GM18951 (cell line): ENCODE measurements at regions not wholly inside any gene's neighbourhood (a gene's known extent, or its start where the extent isn't known, plus 50 kb on each side); places are given as distances from the start of the nearest gene placed in this dataset.

ENCODE experiments used
- POLR2A ChIP-seq: IDR thresholded peaks from 4 replicates; pipeline ENCODE4 v1.6.1; 2011; ENCODE audit warnings: mild to moderate bottlenecking; ENCODE audit not compliant: insufficient read length, insufficient read depth; ENCODE audit errors: extremely low read depth
- in situ Hi-C: fragments of 300-500 bp; cut with MboI; formaldehyde crosslinking; loops from one replicate; pipeline ENCODE4 v1.12.0; 2022; ENCODE audit warnings: low sequenced_read_pairs, mixed read lengths, inconsistent platforms; ENCODE audit not compliant: unreplicated experiment

DNA sequence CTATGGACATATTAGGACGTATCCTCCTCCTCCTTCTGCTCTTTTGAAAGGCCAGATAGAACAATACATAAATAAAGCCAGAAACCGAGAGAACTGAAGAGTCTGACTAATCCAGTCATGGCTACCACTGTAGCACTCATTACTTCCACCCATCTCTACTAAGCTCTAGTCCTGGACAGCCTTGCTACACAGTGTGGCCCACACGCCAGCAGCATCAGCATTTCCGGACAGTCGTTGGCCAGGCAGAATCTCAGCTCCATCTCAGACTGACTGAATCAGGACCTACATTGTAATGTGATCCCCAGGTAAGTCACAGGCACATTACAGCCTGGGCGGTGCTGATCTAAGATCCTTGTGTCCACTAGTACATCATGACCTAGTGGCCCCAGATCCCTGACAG is 182.9 kb downstream of the DRD1 start:
- in situ Hi-C loops = no loop called here
- no peak for TF ChIP-seq POLR2A

DNA sequence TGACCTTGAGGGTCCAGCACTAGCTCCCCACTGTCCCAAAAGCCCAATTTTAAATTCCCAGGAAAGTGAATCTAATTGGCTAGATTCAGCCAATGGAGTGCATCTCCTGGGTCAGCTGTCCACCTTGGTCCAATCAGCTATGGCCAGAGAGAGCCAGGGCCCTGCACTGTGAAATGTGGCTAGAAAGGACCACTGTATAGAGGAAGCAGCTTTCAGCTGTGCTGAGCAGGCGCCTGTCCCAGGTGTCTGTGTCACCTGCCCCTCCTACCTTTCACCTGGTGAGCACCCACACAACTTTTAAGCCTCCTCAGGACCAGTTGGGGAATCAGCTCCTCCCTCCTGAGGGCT is 186.2 kb downstream of the DRD1 start:
- in situ Hi-C loops = no loop called here
- TF ChIP-seq POLR2A = no peak

DNA sequence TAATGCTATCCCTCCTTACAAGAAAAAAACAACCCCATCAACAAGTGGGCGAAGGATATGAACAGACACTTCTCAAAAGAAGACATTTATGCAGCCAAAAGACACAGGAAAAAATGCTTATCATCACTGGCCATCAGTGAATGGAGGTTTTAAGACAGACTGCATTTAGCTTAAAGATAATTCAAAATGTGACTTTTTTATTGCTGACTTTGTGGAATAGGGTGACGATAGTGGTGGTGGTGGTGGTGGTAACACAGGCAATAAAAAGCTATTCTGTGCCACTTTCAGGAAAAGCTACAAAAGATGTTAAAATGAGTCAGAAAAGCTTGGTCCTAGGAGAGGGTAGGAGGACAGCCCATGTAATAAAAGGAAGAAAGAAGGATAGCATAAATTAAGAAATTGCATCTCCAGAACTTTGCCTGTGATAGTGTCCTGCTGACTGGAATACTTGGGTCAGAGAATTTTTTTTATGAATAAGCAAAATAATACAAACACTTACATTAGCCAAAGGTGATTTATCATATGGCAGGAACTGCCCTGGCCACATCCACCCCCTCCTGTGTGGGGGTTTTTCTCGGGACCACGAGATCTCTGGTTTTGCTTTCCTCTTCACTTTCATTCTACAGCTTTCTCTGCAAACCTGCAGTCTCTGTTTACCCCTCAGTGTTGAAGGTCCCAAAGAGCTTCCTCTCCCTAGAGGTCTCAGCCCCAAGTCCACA is 186.7 kb downstream of the DRD1 start:
- in situ Hi-C loops = no loop called here
- no peak for TF ChIP-seq POLR2A

DNA sequence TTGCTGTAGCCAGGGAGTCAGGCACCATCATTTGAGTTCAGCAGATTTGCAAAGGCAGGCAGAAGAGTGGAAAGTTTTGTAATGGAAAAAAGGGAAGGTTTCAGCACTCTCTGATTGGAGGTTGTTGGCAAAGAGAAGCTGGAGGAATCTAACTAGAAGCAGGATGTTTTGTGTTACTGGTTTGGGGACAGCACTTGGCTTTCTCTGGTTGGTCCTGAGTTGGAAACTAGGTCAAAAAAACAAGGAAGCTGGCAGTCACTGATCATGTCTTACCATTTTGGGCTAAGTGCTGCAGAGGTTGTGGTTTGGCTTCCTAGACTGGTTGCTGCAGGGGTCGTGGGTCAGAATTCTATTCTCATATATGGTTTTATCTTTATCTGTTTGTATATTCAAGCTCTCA is 189.8 kb downstream of the DRD1 start:
- in situ Hi-C loops = no loop called here
- TF ChIP-seq POLR2A = no peak

DNA sequence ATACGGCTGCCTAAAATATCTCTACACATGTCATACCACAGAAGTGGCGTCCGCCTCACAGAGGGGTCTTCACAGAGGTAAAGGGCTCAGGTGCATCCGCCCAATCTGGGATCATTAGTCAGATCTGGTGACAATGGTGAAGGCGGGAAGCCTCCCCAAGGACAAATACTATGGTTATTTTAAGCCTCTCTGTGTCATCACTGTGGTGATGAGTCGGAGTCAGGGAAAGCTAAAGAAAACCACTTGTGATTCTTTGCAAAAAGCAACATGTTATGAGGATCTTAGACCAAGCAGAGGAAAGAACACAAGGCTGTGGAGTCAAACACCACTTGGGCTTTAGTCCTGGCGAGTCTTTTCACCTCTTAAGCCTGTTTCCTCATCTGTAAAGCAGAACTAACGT is 190.4 kb downstream of the DRD1 start:
- no peak for TF ChIP-seq POLR2A
- in situ Hi-C loops = no loop called here

DNA sequence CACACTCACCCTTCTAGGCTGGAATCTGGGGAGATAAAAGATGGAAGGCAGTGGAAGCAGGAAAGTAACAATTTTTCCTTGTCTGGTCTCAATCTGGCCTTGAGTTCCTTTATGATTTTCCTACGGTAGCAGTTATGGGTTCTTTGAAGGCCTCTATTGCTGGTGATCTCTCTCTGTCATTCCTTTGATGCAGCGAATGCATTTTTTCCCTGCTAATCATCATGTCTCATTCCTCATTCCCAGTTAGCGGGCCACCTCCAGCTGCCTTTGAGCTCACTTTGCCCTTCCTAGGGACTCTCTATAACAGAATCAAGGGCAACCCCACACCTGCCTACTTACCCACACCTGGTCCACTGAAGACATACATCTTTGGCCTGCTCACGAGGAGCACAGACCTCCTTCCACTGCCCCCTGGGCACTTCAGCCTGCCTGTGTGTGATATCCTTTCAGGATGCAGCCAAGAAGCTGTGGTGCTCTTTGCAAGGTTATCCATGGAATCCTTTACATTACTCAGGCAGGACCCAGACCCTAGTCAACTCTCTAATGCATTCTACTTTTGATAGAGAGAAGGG is 191.7 kb downstream of the DRD1 start:
- TF ChIP-seq POLR2A = no peak
- in situ Hi-C loops = no loop called here

DNA sequence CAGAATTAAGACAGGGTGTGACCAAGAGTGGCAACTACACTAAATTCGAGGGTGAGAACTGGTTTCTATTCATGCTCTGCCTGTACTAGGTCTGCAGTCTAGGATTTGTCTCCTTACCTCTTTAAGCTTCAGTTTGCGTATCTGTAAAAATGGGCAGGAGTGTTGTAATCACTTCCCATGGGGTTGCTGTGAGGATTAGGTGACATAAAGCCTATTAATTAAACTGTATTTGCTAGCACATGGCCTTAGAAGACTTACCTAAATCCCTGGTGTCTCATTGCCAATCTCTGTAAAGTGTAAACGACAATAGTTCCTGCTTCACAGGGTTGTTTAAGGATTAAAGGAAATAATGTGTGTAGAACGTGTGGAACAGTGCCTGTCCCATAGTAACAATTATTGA is 193.6 kb downstream of the DRD1 start:
- TF ChIP-seq POLR2A = no peak
- in situ Hi-C loops = no loop called here

DNA sequence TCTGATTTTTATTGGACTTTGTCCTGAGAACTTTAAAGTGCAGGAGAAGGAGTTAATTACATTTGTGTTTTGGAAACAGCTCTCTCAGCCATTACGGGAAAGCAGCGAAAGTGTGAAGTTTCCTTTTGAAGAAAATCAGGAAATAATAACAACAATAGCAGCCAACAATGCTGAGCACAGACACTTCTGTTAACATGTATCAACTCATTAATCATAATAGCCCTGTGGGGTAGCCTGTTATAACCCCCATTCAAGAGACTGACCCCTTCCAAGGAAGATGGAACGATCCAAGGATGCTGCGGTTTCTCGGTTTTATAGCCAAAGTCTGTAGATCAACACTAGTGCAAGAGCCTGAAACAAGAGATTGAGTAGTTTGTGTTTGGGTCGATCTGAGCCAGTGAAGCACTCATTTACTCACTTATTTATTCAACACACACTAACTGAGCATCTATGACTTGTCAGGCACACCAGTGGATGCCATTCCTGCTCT is 195.5 kb downstream of the DRD1 start:
- in situ Hi-C loops = no loop called here
- no peak for TF ChIP-seq POLR2A

DNA sequence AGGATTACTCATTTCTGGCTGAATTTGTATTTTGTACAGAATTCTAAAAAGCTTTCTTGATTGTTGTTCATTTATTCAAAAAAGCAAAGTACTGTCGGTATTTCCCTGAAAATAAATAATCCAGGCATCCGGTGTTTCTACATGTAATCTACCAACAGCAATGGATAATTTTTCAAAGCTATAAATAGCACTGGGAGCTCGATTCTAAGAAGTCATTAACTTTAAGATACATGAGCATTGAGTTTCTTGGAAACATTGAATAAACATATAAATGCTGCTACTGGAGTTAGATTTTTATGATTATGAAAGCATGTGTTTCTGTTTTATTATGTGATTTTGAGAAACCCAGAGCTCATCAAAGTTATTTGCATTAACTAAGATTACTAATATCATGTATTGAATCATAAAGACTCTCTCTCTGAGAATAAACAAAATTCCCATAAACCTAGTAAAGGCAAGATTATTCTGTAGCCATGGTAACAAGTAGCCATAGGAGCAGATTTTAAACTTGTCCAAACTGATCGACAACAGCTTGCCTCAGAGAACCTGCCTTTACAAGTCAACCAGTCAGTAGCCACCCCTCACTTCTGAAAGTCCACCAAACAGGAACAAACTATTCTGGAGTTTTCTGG is 197.0 kb downstream of the DRD1 start:
- no peak for TF ChIP-seq POLR2A
- in situ Hi-C loops = no loop called here

DNA sequence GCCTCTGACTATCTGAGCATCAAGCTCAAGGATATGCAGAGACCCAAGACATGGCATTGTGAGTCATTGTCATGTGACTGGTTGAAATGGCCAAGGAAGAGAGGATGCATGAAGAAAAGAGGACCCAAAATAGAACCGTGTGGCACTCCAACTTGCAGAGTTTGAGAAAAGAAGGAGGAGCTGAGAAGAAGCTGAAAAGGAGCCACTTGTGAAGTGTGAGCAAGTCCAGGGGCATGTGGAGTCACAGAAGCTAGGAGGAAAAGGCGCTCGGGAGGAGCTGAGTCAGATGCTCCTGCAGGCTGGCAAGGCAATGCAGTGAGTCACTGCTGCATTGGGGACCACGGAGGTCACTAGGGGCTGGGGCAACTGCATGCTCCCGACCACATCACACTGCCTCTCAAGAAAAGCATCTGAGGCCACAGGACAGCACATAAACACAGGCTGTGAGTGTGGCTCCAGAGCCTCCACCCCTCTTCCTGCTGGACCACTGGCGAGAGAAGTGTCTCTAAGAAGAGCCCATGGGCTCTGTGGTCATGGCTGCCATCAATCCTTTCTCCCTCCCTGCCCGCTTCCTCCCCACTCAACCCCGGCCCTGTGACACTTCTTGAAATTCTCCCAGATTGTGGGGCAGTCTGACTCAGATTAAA is 197.6 kb downstream of the DRD1 start:
- TF ChIP-seq POLR2A = no peak
- in situ Hi-C loops = no loop called here

DNA sequence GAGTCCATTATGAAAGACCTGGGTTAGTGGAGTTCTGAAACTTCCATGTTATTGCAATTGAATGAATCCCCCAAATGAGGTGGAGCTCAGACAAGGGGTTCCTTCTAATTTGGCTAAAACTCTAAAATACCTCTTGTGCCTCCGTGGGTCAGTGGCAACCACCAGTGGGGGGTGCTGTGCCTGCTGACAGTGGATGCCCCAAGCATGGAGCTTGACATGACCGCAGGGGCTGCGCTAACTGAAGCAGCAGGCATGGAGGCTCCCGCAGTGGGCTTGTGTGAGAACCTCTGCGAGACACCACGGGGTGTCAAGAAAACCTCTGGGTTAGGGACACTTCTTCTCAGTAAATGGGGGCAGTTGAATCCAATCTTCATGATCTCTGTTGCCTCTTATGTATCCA is 200.5 kb downstream of the DRD1 start:
- in situ Hi-C loops = no loop called here
- TF ChIP-seq POLR2A = no peak

DNA sequence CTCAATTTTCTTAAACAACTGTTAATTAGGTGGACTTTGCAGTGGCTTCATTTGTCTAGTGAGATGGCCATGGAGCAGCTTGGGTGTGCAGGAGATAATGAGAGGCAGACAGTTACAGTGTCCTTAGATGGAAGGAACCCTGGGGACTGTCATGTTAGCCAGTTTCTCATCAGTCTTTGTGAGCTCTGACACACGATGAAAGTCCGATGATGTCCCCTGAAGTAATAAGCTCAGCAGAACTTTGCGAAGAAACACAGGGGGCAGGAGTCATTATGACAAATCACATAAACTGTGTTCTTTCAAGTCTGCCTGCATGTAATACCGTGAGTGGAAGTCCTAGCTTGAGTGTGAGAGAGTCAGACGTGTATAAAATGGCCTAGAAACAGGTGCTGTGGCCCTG is 201.8 kb downstream of the DRD1 start:
- TF ChIP-seq POLR2A = no peak
- in situ Hi-C loops = no loop called here

DNA sequence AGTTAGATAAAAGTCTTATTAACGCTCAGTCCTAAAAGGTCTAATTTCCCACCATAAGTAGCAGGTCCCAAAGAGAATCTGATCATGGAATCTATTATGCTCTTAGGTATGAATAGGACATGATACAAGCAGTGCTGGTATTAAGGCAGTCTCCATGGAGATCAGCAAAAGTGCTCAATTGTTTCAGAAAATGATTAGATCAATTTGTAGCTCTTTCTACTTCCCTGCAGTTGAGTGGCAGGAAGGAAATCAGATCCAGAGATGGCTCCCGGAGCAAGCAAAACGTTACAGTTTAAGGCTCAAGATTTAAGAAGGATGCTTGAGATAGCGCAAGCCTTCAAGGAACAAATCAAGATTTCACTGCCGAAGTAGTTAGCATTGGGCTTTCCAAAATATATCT is 205.7 kb downstream of the DRD1 start:
- in situ Hi-C loops = no loop called here
- TF ChIP-seq POLR2A = no peak

DNA sequence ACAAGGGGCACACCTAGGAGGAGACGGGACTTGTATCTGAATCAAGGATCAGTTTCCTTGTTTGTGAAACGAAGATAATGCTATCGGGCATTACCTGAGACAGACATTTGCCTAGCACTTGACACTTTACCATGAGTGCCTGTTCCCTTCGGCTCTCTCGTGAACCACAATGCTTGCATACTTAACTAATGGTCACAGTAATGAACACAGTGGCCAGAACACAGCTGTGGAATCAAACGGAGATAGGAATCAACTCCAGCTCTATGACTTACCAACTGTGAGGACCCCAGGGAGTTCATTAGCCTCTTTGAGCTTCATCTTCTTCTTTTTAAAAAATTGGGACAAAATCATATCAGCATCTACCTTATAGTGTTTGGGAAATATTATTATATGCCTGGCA is 207.8 kb downstream of the DRD1 start:
- no peak for TF ChIP-seq POLR2A
- in situ Hi-C loops = no loop called here
